HPDE6-E6E7 (cell line): ENCODE measurements at regions not wholly inside any gene's neighbourhood (a gene's known extent, or its start where the extent isn't known, plus 50 kb on each side); places are given as distances from the start of the nearest gene placed in this dataset.

Experiments
- DNase-seq: peaks from one replicate; pipeline ENCODE4 v3.0.0; 2011; ENCODE audit warnings: missing footprints; ENCODE audit errors: extremely low spot score

- DNase-seq, result no peak
Observed at GRCh38 chr2:111708476-111709180, 175.4 kb downstream of the ANAPC1 start.

- no peak for DNase-seq
Observed at GRCh38 chr2:111709321-111709720, 174.7 kb downstream of the ANAPC1 start.

GRCh38 chr2:111710085-111710484 is 173.9 kb downstream of the ANAPC1 start:
- no peak for DNase-seq

GRCh38 chr2:111710613-111711012 is 173.4 kb downstream of the ANAPC1 start:
- no peak for DNase-seq

GRCh38 chr2:111711270-111711669 is 172.7 kb downstream of the ANAPC1 start:
- no peak for DNase-seq

- DNase-seq, result no peak
Observed at GRCh38 chr2:111712361-111712760, 171.6 kb downstream of the ANAPC1 start.

- no peak for DNase-seq
Observed at GRCh38 chr2:111712940-111713515, 171.0 kb downstream of the ANAPC1 start.

GRCh38 chr2:111715987-111716904 is 167.7 kb downstream of the ANAPC1 start:
- DNase-seq, result no peak

- no peak for DNase-seq
Observed at GRCh38 chr2:111716905-111717775, 166.9 kb downstream of the ANAPC1 start.
